CD4-positive, alpha-beta T cell (primary cell): ENCODE measurements at regions not wholly inside any gene's neighbourhood (a gene's known extent, or its start where the extent isn't known, plus 50 kb on each side); places are given as distances from the start of the nearest gene placed in this dataset.

Experiments used
- ATAC-seq: fragments of 200-7000 bp; cut with Tn5 transposase; one replicate; pipeline ENCODE4 v1.10.0; 2022; ENCODE audit warnings: mild to moderate bottlenecking; ENCODE audit not compliant: poor library complexity
- CTCF ChIA-PET: fragments of 350-600 bp; sonication (Branson Sonifier 250); formaldehyde crosslinking; loops from one replicate; lab custom pipeline; 2021; ENCODE audit warnings: antibody characterized with exemption, inconsistent platforms; lab: Charles Lee
- POLR2A ChIA-PET: fragments of 350-600 bp; sonication (Branson Sonifier 250); formaldehyde crosslinking; loops from one replicate; lab custom pipeline; 2021; ENCODE audit warnings: antibody characterized with exemption, inconsistent platforms; lab: Charles Lee
- DNase-seq, 14 experiments: peaks; one replicate each; pipeline ENCODE4 v3.0.0-alpha.2; 2013 to 2020; ENCODE audit warnings: mixed read lengths in 2 of 14
- H3K27ac ChIP-seq, 2 donors: one replicate each; pipeline versions ENCODE4 v1.5.1 to v1.7.0; 2013; ENCODE audit warnings: low read length in 2 of 2, low read depth in 1 of 2, mild to moderate bottlenecking in 1 of 2
- H3K27me3 ChIP-seq, 2 experiments: 1 replicate in 1 of 2; 2 replicates in 1 of 2; pipeline versions ENCODE4 v1.6.1 to v1.7.0; 2013; ENCODE audit warnings: low read length in 2 of 2, control low read depth in 1 of 2, mild to moderate bottlenecking in 1 of 2, moderate library complexity in 1 of 2; ENCODE audit not compliant: insufficient read depth in 2 of 2, control insufficient read depth in 1 of 2
- H3K36me3 ChIP-seq: one replicate; pipeline ENCODE4 v1.6.1; 2013; ENCODE audit warnings: low read length, control low read depth; ENCODE audit not compliant: insufficient read depth
- H3K4me1 ChIP-seq: one replicate; pipeline ENCODE4 v1.6.1; 2013; ENCODE audit warnings: low read length, control low read depth; ENCODE audit not compliant: insufficient read depth
- H3K4me3 ChIP-seq: one replicate; pipeline ENCODE4 v1.5.1; 2013; ENCODE audit warnings: mild to moderate bottlenecking, low read length, moderate library complexity
- H3K9me3 ChIP-seq, 2 experiments: 1 replicate in 1 of 2; 2 replicates in 1 of 2; pipeline versions ENCODE4 v1.6.1 to v1.7.0; 2013; ENCODE audit warnings: low read length in 2 of 2, mild to moderate bottlenecking in 2 of 2, control low read depth in 1 of 2, moderate library complexity in 1 of 2; ENCODE audit not compliant: control insufficient read depth in 1 of 2, insufficient read depth in 1 of 2
- H3K27ac Mint-ChIP-seq: one replicate; pipeline ENCODE4 v1.8.0; 2020; ENCODE audit warnings: mixed read lengths
- H3K27me3 Mint-ChIP-seq: one replicate; pipeline ENCODE4 v1.8.0; 2021; ENCODE audit warnings: mixed read lengths
- H3K36me3 Mint-ChIP-seq: one replicate; pipeline ENCODE4 v1.8.0; 2021; ENCODE audit warnings: low read depth, mixed read lengths
- H3K4me1 Mint-ChIP-seq: one replicate; pipeline ENCODE4 v1.8.0; 2021; ENCODE audit warnings: low read depth, mixed read lengths
- H3K4me3 Mint-ChIP-seq: one replicate; pipeline ENCODE4 v1.8.0; 2020; ENCODE audit warnings: mild to moderate bottlenecking, mixed read lengths
- H3K9me3 Mint-ChIP-seq: one replicate; pipeline ENCODE4 v1.8.0; 2020; ENCODE audit warnings: mixed read lengths
- intact Hi-C, 2 experiments: fragments of 100-400 bp; cut with DNase I in 1 of 2; cut with micrococcal nuclease in 1 of 2; formaldehyde crosslinking; loops; one replicate each; pipeline versions ENCODE4 v1.15.1 to v1.9.0; 2023 to 2025; cut with DNase I, micrococcal nuclease
- TF ChIP-seq, protein P1 (sequence below): fragments of 200-600 bp; IDR thresholded peaks from one replicate; pipeline ENCODE4 v1.8.0; 2022; ENCODE audit warnings: antibody characterized with exemption, mild to moderate bottlenecking

- no peaks in the 10 kb centered on the region for H3K36me3 ChIP-seq
- H3K27ac Mint-ChIP-seq: no peak overlapping the region
- H3K4me1 ChIP-seq: no peaks in the 10 kb centered on the region
- no peaks in the 10 kb centered on the region for H3K9me3 Mint-ChIP-seq
- no peaks in the 10 kb centered on the region for H3K27me3 Mint-ChIP-seq
- ChIA-PET POLR2A (interaction anchor here (1.5 kb wide), 1 partner anchor 12 kb away, joined by 6 read pairs; no protein-coding TSS in a partner anchor), CTCF (no interaction called here)
- DNase-seq: no peak
- H3K27ac ChIP-seq: no peak overlapping the region
- ATAC-seq: no peak
- no peaks in the 10 kb centered on the region for H3K36me3 Mint-ChIP-seq
- no peak overlapping the region for H3K4me3 ChIP-seq
- intact Hi-C loops: no loop called here
- TF ChIP-seq, protein P1, sequence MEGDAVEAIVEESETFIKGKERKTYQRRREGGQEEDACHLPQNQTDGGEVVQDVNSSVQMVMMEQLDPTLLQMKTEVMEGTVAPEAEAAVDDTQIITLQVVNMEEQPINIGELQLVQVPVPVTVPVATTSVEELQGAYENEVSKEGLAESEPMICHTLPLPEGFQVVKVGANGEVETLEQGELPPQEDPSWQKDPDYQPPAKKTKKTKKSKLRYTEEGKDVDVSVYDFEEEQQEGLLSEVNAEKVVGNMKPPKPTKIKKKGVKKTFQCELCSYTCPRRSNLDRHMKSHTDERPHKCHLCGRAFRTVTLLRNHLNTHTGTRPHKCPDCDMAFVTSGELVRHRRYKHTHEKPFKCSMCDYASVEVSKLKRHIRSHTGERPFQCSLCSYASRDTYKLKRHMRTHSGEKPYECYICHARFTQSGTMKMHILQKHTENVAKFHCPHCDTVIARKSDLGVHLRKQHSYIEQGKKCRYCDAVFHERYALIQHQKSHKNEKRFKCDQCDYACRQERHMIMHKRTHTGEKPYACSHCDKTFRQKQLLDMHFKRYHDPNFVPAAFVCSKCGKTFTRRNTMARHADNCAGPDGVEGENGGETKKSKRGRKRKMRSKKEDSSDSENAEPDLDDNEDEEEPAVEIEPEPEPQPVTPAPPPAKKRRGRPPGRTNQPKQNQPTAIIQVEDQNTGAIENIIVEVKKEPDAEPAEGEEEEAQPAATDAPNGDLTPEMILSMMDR: no peak
- H3K27me3 ChIP-seq: no peaks in the 10 kb centered on the region
- H3K4me3 Mint-ChIP-seq: no peak overlapping the region
- H3K9me3 ChIP-seq: peaks cover 0 to 4% of the 10 kb centered on the region in 2 experiments
- peaks cover 11% of the 10 kb centered on the region for H3K4me1 Mint-ChIP-seq
Measured at GRCh38 chr12:126396536-126396935, 1331.3 kb downstream of the AACS start.

- no peaks in the 10 kb centered on the region for H3K9me3 Mint-ChIP-seq
- peak overlapping the region; percentile 54 for H3K27ac Mint-ChIP-seq
- H3K27ac ChIP-seq: no peak overlapping the region
- no peaks in the 10 kb centered on the region for H3K36me3 Mint-ChIP-seq
- DNase-seq: no peak
- peaks cover 0 to 4% of the 10 kb centered on the region in 2 experiments for H3K9me3 ChIP-seq
- no peaks in the 10 kb centered on the region for H3K27me3 ChIP-seq
- peaks cover 11% of the 10 kb centered on the region for H3K4me1 Mint-ChIP-seq
- no peak overlapping the region for H3K4me3 ChIP-seq
- H3K36me3 ChIP-seq: no peaks in the 10 kb centered on the region
- intact Hi-C loops: no loop called here
- TF ChIP-seq, protein P1: no peak
- POLR2A ChIA-PET: interaction anchor here (0.6 to 1.5 kb wide), 3 partner anchors 9 to 14 kb away, joined by 4 to 6 read pairs (median 5); no protein-coding TSS in a partner anchor
- ATAC-seq: peak; percentile 34
- no peaks in the 10 kb centered on the region for H3K27me3 Mint-ChIP-seq
- CTCF ChIA-PET: no interaction called here
- no peaks in the 10 kb centered on the region for H3K4me1 ChIP-seq
- H3K4me3 Mint-ChIP-seq: no peak overlapping the region
Measured at GRCh38 chr12:126397071-126397581, 1331.9 kb downstream of the AACS start.

- no peaks in the 10 kb centered on the region for H3K4me1 ChIP-seq
- no peaks in the 10 kb centered on the region for H3K36me3 ChIP-seq
- H3K36me3 Mint-ChIP-seq: no peaks in the 10 kb centered on the region
- CTCF ChIA-PET: no interaction called here
- TF ChIP-seq, protein P1: no peak
- H3K4me1 Mint-ChIP-seq: peaks cover 11% of the 10 kb centered on the region
- no peak overlapping the region for H3K4me3 Mint-ChIP-seq
- ATAC-seq (no peak), DNase-seq (no peak)
- no peaks in the 10 kb centered on the region for H3K27me3 ChIP-seq
- H3K9me3 ChIP-seq: peaks cover 0 to 4% of the 10 kb centered on the region in 2 experiments
- no peak overlapping the region for H3K27ac ChIP-seq
- H3K27me3 Mint-ChIP-seq: no peaks in the 10 kb centered on the region
- peak overlapping the region; percentile 54 for H3K27ac Mint-ChIP-seq
- intact Hi-C loops: no loop called here
- no peaks in the 10 kb centered on the region for H3K9me3 Mint-ChIP-seq
- POLR2A ChIA-PET: interaction anchor here (0.6 to 1.5 kb wide), 3 partner anchors 9 to 14 kb away, joined by 4 to 6 read pairs (median 5); no protein-coding TSS in a partner anchor
- no peak overlapping the region for H3K4me3 ChIP-seq
Measured at GRCh38 chr12:126397660-126398059, 1332.4 kb downstream of the AACS start.
